HEK293 (cell line): ENCODE measurements at regions not wholly inside any gene's neighbourhood (a gene's known extent, or its start where the extent isn't known, plus 50 kb on each side); places are given as distances from the start of the nearest gene placed in this dataset.

Source experiments
- ATF2 ChIP-seq: fragments of 450-650 bp; formaldehyde crosslinking; IDR thresholded peaks from 2 replicates; pipeline ENCODE4 v1.5.1; 2016; ENCODE audit warnings: missing biosample characterization, missing genetic modification characterization, low read depth
- CTCF ChIP-seq: fragments of 450-650 bp; formaldehyde crosslinking; IDR thresholded peaks from 2 replicates; pipeline ENCODE4 v1.5.1; 2016; ENCODE audit warnings: missing biosample characterization, missing genetic modification characterization
- TCF7L2 ChIP-seq: IDR thresholded peaks from 2 replicates; pipeline ENCODE4 v1.6.1; 2011; ENCODE audit warnings: low read depth, mild to moderate bottlenecking, inconsistent platforms, low read length, moderate library complexity, borderline replicate concordance
- ZBTB11 ChIP-seq: fragments of 450-650 bp; formaldehyde crosslinking; conservative IDR thresholded peaks from 2 replicates; pipeline ENCODE4 v1.5.1; 2016; ENCODE audit warnings: low read depth, missing biosample characterization, missing genetic modification characterization
- ZNF146 ChIP-seq: fragments of 450-650 bp; formaldehyde crosslinking; IDR thresholded peaks from 2 replicates; pipeline ENCODE4 v1.5.1; 2016; ENCODE audit warnings: missing biosample characterization, missing genetic modification characterization
- ZNF707 ChIP-seq: fragments of 450-650 bp; formaldehyde crosslinking; IDR thresholded peaks from 2 replicates; pipeline ENCODE4 v1.5.1; 2016; ENCODE audit warnings: missing biosample characterization, missing genetic modification characterization
- TF ChIP-seq, protein P1 (sequence below): fragments of 450-650 bp; formaldehyde crosslinking; IDR thresholded peaks from 2 replicates; pipeline ENCODE4 v1.5.1; 2016; ENCODE audit warnings: missing biosample characterization, missing genetic modification characterization, borderline replicate concordance

- no peak for TF ChIP-seq ZBTB11 (tag by site-specific recombination)
- no peak for TF ChIP-seq TCF7L2
- no peak for TF ChIP-seq CTCF (tag by site-specific recombination)
- TF ChIP-seq, protein P1, sequence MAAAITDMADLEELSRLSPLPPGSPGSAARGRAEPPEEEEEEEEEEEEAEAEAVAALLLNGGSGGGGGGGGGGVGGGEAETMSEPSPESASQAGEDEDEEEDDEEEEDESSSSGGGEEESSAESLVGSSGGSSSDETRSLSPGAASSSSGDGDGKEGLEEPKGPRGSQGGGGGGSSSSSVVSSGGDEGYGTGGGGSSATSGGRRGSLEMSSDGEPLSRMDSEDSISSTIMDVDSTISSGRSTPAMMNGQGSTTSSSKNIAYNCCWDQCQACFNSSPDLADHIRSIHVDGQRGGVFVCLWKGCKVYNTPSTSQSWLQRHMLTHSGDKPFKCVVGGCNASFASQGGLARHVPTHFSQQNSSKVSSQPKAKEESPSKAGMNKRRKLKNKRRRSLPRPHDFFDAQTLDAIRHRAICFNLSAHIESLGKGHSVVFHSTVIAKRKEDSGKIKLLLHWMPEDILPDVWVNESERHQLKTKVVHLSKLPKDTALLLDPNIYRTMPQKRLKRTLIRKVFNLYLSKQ (tag by site-specific recombination) = no peak
- no peak for TF ChIP-seq ZNF146 (tag by site-specific recombination)
- TF ChIP-seq ZNF707 (tag by site-specific recombination) = no peak
- no peak for TF ChIP-seq ATF2
Measured at GRCh38 chr2:41194230-41194629, 742.3 kb upstream of the SLC8A1 start.
